Amniotic stem cell (primary cell): ENCODE measurements at regions not wholly inside any gene's neighbourhood (a gene's known extent, or its start where the extent isn't known, plus 50 kb on each side); places are given as distances from the start of the nearest gene placed in this dataset.

Experiments
- DNase-seq: peaks from one replicate; lab custom pipeline; 2025; lab: John Stamatoyannopoulos, UW

- DNase-seq: no peak
Observed at GRCh38 chr11:31902706-31903105, 91.6 kb upstream of the PAX6 start.

- DNase-seq: no peak
Observed at GRCh38 chr11:31895926-31896325, 84.8 kb upstream of the PAX6 start.

GRCh38 chr11:31887180-31887579, 76.1 kb upstream of the PAX6 start:
- no peak for DNase-seq

- no peak for DNase-seq
Observed at GRCh38 chr11:31884080-31884479, 73.0 kb upstream of the PAX6 start.

- no peak for DNase-seq
Observed at GRCh38 chr11:31883435-31883834, 72.3 kb upstream of the PAX6 start.

GRCh38 chr11:31882951-31883392, 71.8 kb upstream of the PAX6 start:
- no peak for DNase-seq

- no peak for DNase-seq
Observed at GRCh38 chr11:31881825-31882224, 70.7 kb upstream of the PAX6 start.

- no peak for DNase-seq
Observed at GRCh38 chr11:31879681-31880080, 68.6 kb upstream of the PAX6 start.

GRCh38 chr11:31877863-31878262, 66.7 kb upstream of the PAX6 start:
- no peak for DNase-seq

GRCh38 chr11:31877083-31877482, 66.0 kb upstream of the PAX6 start:
- DNase-seq: no peak

- DNase-seq: no peak
Observed at GRCh38 chr11:31875866-31876560, 64.9 kb upstream of the PAX6 start.

- no peak for DNase-seq
Observed at GRCh38 chr11:31874631-31875191, 63.6 kb upstream of the PAX6 start.

- DNase-seq: no peak
Observed at GRCh38 chr11:31873124-31873523, 62.0 kb upstream of the PAX6 start.

GRCh38 chr11:31872076-31872443, 60.9 kb upstream of the PAX6 start:
- DNase-seq: no peak

GRCh38 chr11:31871310-31872075, 60.4 kb upstream of the PAX6 start:
- no peak for DNase-seq

- peak; percentile 23 for DNase-seq
Observed at GRCh38 chr11:31870609-31871309, 59.6 kb upstream of the PAX6 start.

- no peak for DNase-seq
Observed at GRCh38 chr11:31869986-31870385, 58.9 kb upstream of the PAX6 start.

GRCh38 chr11:31865606-31866300, 54.6 kb upstream of the PAX6 start:
- DNase-seq: no peak

GRCh38 chr11:31863170-31863832, 52.2 kb upstream of the PAX6 start:
- no peak for DNase-seq

GRCh38 chr11:31861011-31861410, 49.9 kb upstream of the PAX6 start:
- no peak for DNase-seq
